Loucy (cell line): ENCODE measurements at regions not wholly inside any gene's neighbourhood (a gene's known extent, or its start where the extent isn't known, plus 50 kb on each side); places are given as distances from the start of the nearest gene placed in this dataset.
"Not testable (repeated sequence)": the region's sequence is repeated elsewhere in the genome, so short reads cannot be mapped to it uniquely, and the experiment has no call there.

Source experiments
- EZH2phosphoT487 ChIP-seq: fragments of 200-600 bp; IDR thresholded peaks from 2 replicates; pipeline ENCODE4 v1.6.1; 2018; ENCODE audit warnings: antibody characterized with exemption, mild to moderate bottlenecking, moderate library complexity, borderline replicate concordance
- TF ChIP-seq, protein P1 (sequence below): fragments of 200-600 bp; sonication (generic); conservative IDR thresholded peaks from 2 replicates; pipeline ENCODE4 v1.5.1; 2014; ENCODE audit warnings: mild to moderate bottlenecking, antibody characterized with exemption, low read length

DNA sequence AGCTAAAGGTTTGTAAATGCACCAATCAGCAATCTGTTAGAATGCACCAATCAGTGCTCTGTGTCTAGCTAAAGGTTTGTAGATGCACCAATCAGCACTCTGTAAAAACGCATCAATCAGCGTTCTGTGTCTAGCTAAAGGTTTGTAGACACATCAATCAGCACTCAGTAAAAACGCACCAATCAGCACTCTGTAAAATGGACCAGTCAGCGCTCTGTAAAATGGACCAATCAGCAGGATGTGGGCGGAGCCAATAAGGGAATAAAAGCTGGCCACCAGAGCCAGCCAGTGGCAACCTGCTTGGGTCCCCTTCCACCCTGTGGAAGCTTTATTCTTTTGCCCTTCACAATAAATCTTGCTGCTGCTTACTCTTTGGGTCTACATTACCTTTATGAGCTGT is 76.0 kb downstream of the FOXG1 start:
- TF ChIP-seq EZH2phosphoT487: not testable (repeated sequence)
- TF ChIP-seq, protein P1, sequence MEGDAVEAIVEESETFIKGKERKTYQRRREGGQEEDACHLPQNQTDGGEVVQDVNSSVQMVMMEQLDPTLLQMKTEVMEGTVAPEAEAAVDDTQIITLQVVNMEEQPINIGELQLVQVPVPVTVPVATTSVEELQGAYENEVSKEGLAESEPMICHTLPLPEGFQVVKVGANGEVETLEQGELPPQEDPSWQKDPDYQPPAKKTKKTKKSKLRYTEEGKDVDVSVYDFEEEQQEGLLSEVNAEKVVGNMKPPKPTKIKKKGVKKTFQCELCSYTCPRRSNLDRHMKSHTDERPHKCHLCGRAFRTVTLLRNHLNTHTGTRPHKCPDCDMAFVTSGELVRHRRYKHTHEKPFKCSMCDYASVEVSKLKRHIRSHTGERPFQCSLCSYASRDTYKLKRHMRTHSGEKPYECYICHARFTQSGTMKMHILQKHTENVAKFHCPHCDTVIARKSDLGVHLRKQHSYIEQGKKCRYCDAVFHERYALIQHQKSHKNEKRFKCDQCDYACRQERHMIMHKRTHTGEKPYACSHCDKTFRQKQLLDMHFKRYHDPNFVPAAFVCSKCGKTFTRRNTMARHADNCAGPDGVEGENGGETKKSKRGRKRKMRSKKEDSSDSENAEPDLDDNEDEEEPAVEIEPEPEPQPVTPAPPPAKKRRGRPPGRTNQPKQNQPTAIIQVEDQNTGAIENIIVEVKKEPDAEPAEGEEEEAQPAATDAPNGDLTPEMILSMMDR: not testable (repeated sequence)
